GM19025 (cell line): ENCODE measurements at regions not wholly inside any gene's neighbourhood (a gene's known extent, or its start where the extent isn't known, plus 50 kb on each side); places are given as distances from the start of the nearest gene placed in this dataset.

Experiments used
- ATAC-seq: cut with Tn5 transposase; IDR thresholded peaks from one replicate; pipeline ENCODE4 v1.9.1; 2021; ENCODE audit warnings: mild to moderate bottlenecking, low read depth, moderate library complexity; ENCODE audit not compliant: unreplicated experiment

DNA sequence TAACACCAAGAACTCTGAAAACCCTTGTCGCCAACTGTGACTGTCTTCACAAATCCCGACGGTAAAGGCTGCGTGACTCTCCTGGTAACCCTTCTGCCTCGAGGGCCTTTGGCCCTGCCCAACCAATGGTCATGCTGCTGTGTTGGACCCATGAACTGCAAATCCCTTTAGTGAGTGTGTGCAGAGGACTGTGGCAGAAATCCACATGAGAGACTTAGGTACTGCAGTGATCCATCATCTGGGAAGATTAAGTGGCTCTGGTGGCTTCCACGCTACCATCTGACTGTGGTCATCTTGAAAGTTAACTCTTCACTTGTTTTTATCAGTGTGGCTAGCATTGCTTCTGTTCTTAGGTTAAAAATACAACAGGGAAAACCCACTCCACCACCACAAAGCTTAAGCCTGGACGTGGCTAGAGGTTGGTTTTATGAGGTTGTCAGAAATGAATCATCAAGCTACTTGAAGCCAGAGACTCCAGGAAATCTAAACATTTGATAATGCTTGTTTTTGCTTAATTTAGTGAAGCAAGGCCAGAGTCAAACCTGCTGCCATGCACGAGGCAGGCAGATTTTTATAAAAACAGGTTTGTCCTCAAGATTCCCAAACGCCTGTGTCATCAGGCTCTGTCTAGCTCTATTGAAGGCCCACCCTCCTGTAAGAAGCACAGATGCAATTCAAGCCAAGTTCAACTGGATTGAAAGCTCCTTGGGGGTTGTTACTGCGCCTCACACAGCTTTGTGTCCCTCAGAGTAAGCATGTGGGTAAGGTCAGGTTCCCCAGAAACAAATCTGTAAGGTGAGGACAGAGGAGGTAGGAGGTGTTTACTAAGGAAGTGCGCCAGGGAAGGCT, 52.7 kb upstream of the ERCC6L2 start:
- peak; percentile 89 for ATAC-seq

DNA sequence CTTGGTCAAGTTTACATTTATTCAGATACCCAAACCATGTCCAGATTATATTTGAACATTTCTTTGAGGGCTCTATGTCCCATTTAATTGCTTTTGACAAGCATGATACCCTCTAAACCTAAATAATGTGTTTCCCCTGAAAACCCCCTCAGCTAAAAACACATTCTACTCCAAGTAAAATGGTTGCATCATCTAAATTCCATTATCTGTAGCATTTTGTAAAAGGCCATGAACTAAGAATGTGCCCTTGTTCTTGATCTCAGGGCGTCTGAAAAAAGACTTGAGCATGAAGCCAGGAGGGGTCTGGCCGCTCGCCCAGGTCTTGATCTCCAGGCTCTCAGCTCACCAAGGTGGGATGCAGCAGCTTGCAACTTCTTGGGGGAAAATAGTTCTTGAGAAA, 53.5 kb upstream of the ERCC6L2 start:
- no peak for ATAC-seq

DNA sequence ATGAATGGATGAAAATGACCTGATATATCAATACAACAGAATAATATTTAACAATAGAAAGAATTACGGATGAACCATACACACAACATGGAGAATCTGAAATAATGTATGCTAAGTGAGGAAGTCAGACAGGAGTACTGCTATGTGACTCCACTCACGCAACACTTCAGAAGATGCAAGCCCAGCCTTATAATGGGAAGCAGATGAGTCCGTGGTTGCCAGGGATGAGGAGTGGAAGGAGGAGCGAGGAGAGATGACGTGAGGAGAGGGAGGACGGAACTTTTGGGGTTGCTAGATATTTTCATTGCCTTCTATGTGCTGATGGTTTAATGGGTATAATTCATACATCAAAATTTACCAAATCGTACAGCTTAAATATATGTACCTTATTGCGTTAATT, 55.4 kb upstream of the ERCC6L2 start:
- no peak for ATAC-seq

GRCh38 chr9:95819636-95820035, 55.9 kb upstream of the ERCC6L2 start:
- ATAC-seq = no peak

DNA sequence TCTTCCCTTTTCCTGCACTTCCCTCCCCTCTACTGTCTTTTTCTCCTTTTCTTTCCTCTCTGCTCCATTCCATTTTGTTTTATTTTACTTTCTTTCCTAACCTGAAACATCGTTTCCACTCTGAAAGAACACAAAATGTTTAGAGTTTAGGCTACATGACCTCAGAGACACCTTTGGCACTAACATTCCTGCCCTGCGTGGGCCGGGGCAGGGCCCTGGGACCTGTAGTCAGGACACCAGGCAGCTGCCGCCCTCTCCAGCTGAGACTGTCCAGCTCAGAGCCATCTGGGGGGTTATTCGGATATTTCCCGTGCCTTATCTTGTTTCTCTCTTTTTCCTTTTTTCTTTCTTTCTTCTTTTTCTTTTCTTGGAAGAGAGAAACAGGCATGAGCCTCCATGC, 58.3 kb upstream of the ERCC6L2 start:
- no peak for ATAC-seq

DNA sequence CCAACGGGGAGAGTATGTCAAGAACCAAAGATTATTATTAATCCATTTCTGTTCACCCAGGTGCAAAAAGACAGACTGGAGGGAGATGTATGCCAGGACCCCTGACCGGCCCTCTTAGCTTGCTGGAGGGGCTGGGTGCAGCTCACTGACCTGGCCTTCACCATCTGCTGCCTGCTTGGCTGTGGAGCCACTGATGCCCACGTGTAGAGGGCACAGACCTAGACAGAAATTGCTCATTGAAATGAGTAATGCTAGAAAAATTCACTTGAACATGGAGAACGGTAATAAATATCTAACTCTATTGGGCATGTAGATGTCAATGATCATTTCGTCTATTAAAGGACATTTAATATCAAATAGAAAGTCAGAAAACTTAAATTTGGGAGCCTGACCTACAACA, 58.8 kb upstream of the ERCC6L2 start:
- ATAC-seq = no peak

- ATAC-seq = no peak
Measured at GRCh38 chr9:95815961-95816360, 59.5 kb upstream of the ERCC6L2 start.

DNA sequence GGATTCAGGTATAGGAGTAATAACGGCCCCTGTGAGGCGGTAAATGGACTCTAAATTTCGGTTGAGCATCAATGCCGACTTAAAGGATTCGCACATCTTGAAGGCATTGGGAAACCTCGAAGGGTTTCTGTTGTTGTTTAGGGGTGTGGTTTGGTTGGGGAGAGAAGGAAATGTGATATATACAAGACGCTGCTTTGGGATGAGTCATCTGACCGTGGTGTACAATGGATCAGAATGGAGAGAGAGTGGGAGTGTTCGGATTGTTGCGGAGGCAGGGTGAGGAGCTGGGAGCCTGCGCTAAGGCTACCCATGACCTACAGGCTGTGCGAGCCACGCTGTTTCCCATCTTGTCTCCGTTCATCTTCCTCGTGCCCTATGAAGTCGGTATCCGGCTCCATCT, 60.4 kb upstream of the ERCC6L2 start:
- no peak for ATAC-seq

DNA sequence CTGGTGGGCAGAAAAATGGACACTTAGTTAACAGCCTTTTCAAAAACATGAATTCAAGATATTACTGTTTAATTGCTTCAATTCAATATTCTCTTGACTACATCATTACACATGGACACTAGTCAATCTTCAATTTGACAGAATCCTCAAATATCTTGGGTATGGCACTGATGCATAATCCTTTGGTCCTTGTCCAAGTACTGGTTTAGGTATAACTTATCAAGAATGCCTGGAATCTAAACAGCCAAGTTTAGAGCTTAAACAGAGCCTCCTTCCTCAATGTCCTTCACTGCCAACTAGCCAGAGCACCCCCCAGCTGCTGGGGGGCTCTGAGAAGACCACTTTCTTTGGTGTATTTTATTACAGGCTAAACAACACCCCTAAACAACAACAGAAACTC, 61.6 kb upstream of the ERCC6L2 start:
- no peak for ATAC-seq

DNA sequence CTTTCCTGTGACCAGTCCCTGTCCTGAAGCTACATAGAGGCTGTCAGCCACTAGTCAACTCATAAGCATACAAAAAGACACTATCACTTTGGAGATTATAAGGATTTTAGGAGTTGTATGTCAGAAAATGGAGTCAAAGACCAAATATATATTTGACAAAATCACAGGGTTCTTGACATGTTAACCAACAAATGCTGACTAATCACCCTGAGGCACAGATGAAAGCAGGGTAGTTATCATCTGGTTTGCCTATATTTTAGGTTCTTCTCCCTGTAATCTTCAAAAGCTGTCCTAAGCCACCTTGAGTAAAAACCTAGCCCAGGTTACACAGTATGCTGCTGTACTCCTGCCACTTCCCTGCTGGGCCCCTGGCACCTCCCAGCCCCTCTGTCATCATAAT, 64.7 kb upstream of the ERCC6L2 start:
- ATAC-seq = no peak

DNA sequence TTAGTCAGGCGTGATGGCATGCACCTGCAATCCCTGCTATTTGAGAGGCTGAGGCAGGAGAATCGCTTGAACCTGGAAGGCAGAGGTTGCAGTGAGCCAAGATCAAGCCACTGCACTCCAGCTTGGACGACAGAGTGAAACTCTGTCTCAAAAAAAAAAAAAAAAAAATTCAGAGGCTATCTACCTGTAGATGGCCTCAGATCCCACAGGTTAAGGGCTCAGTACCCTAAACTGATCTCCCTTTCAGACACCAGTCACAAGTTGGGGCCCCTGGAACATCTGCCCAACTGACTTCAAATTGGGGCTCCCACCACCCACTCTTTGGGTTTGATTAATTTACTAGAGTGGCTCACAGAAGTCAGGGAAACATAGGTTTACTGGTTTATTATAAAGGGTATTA, 65.4 kb upstream of the ERCC6L2 start:
- no peak for ATAC-seq

- ATAC-seq = no peak
Measured at GRCh38 chr9:95809686-95810085, 65.8 kb upstream of the ERCC6L2 start.

DNA sequence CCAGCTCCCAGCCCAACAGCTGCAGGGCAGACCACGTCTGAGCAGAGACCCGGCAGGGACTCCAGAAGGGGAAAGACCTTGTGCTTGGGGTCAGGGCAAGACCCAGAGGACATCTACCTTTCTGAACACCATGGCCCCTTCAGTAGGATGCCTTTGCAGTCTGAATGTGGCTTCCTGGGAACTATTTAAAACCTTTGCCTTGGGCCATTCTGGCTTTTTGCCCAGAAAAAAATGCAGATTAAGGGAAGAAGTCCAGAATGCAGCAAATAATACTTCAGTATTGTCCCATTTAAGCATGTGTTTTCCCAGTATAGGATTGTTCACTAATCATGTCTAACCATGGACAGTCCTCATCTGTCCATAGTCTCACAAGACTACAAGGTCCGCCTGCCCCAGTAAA, 67.5 kb upstream of the ERCC6L2 start:
- no peak for ATAC-seq

- ATAC-seq = no peak
Measured at GRCh38 chr9:95807326-95807947, 68.1 kb upstream of the ERCC6L2 start.

GRCh38 chr9:95803197-95803596, 72.3 kb upstream of the ERCC6L2 start:
- no peak for ATAC-seq

DNA sequence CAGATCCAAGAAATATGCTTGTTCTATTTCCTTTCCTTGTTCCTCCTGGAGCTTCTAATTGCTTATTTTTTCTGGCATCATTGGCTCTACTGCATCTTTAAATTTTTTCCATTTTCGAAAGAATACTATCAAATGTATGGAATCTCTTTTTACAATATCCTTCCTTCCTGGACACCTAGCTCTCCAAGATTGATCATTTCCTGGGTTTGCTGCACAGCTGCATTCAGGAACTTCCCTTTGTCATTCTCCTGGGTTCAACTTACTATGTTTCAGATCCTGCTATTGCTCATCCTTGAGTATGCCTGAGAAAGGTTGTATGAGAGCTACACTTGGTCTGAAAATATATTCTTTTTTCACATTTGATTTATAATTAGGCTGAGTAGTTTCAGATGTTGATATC, 73.7 kb upstream of the ERCC6L2 start:
- ATAC-seq = no peak

GRCh38 chr9:95796029-95796428, 79.5 kb upstream of the ERCC6L2 start:
- ATAC-seq = no peak

DNA sequence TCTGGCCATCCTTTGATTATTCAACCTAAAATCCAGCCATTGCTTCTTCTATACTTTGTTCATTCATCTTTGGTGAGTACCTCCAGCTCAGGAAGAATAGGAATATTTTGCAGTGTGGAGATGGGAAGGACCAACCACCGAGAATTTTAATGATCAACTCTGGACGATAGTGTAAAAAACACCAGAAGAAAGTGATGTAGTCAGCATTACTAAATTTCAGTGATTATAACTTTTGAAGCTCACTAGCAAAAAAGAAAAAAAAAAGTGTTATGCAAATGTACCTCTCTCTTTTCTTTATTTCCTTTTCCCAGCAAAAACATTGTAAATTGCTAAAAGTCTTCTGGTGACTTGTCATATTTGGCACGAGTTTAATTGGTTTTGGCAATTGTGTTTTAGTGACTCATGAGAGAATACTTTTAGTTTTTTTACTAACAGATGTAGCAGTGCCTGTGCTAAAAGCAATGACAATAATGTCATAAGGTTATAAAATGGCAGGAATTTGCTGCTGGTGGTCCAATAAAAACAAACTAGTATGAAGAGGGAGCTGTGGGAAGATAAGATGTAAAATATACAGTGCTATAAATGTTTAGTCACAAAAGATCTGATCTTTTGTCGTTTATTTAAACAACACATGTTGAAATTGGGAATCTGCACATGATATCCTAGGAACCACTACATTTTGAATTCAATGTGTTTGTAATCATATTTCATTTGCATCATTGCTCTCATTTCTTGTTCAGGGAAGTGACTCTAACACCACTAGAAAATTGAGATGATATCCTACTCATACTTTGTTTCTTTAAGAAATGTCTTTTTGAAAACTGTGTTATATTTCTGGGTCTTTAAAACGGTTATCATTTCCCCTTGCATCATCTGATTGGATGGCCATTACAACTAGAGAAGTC, 81.3 kb upstream of the ERCC6L2 start:
- no peak for ATAC-seq

- no peak for ATAC-seq
Measured at GRCh38 chr9:95791695-95792094, 83.8 kb upstream of the ERCC6L2 start.

DNA sequence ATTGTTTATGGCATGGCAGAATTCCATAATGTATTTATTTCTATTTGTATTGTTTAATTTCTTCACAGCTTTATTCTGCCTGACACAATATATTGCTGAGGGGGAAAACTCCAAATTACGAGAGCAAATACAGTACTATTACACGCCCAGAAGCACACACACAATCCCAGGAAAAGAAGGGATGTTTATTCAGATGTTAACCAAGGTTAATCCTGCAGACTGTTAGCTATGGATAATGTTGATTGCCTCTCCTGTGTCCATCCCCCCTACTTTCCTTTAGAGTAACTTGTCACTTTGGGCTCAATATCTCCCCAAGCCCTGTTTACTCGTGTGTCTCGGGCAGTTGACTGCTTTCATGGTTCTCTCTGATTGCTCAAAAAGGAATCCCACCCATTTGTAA, 84.2 kb upstream of the ERCC6L2 start:
- no peak for ATAC-seq

DNA sequence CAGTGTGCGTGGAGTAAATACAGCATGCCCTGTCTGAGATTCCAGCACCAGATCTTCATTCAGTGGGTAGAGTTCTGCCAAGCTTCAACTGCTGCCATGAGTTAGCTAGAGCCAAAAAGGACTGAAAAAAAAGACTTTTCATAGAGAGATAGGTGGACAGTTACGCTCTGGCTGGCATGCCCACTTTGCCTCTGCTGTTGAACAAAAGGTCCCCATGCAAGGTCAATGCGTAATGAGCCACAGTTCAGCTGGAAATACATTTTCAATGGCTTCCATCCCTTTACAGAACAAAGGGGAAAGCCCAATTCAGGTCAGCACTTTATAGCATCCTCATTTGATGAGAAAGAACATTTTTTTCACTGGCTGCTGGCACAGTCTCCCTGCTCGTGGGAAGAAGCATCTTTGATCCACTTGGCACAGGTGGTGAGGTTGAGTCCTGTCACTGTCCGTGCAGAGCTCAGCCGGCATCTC, 86.9 kb upstream of the ERCC6L2 start:
- no peak for ATAC-seq
